HCT116 (cell line): ENCODE measurements at regions not wholly inside any gene's neighbourhood (a gene's known extent, or its start where the extent isn't known, plus 50 kb on each side); places are given as distances from the start of the nearest gene placed in this dataset.

Source experiments
- ATAC-seq: fragments of 200-7000 bp; cut with Tn5 transposase; 2 replicates; pipeline ENCODE4 v1.9.1; 2020; ENCODE audit warnings: mild to moderate bottlenecking, moderate library complexity
- BruUV-seq: library from RNA; stranded (reverse); fragments of 400-500 nt; replicated peaks from 2 replicates; lab custom pipeline; 2021; lab: Mats Ljungman, UMichigan
- CTCF ChIA-PET: fragments of 300-600 bp; sonication (Branson Sonifier 250); formaldehyde crosslinking; loops from one replicate; lab custom pipeline; 2021; ENCODE audit warnings: antibody characterized with exemption; lab: Charles Lee
- POLR2A ChIA-PET: fragments of 300-600, 350-600 bp; sonication (Branson Sonifier 250); formaldehyde crosslinking; loops from one replicate; lab custom pipeline; 2021; ENCODE audit warnings: antibody characterized with exemption; lab: Charles Lee
- RAD21 ChIA-PET, 2 experiments: fragments of 300-600 bp; sonication (Branson Sonifier 250); formaldehyde crosslinking; loops; one replicate each; lab custom pipeline; 2023; ENCODE audit warnings: low total read pairs in 2 of 2; ENCODE audit not compliant: uncharacterized antibody in 2 of 2, unreplicated experiment in 2 of 2, low non-redundant PET in 1 of 2; lab: Charles Lee
- DNase-seq: peaks from one replicate; pipeline ENCODE4 v3.0.0-alpha.2; 2010; ENCODE audit warnings: low read depth, low spot score
- H2AFZ ChIP-seq: fragments of 200-600 bp; shearing (Covaris generic), sonication (generic); 2 replicates; pipeline ENCODE4 v1.6.1; 2017; ENCODE audit warnings: low read depth, mixed run types, mixed read lengths, antibody characterized with exemption, low read length; ENCODE audit not compliant: poor library complexity, severe bottlenecking
- H3K27ac ChIP-seq: 2 replicates; pipeline ENCODE4 v1.5.1; 2012; ENCODE audit warnings: low read depth, low read length
- H3K27me3 ChIP-seq: fragments of 200-600 bp; sonication (generic); 2 replicates; pipeline ENCODE4 v1.6.1; 2016; ENCODE audit warnings: mixed run types, low read length, mixed read lengths; ENCODE audit not compliant: insufficient read depth
- H3K36me3 ChIP-seq, 2 experiments: fragments of 200-500 bp in 1 of 2; fragments of 200-600 bp in 1 of 2; sonication (Bioruptor generic) in 1 of 2; sonication (generic) in 1 of 2; 2 replicates each; pipeline versions ENCODE4 v1.5.1 to v1.6.1; 2014 to 2016; ENCODE audit warnings: low read length in 2 of 2, inconsistent platforms in 1 of 2, mixed read lengths in 1 of 2, mixed run types in 1 of 2; ENCODE audit not compliant: insufficient read depth in 2 of 2, control insufficient read depth in 1 of 2
- H3K4me1 ChIP-seq, 2 experiments: fragments of 200-600 bp in 1 of 2; sonication (generic) in 1 of 2; 2 replicates each; pipeline versions ENCODE4 v1.5.1 to v1.6.1; 2012 to 2017; ENCODE audit warnings: low read length in 2 of 2, inconsistent platforms in 1 of 2, mild to moderate bottlenecking in 1 of 2, mixed read lengths in 1 of 2, mixed run types in 1 of 2, moderate library complexity in 1 of 2; ENCODE audit not compliant: insufficient read depth in 2 of 2, control insufficient read depth in 1 of 2
- H3K4me2 ChIP-seq: fragments of 200-600 bp; sonication (generic); 2 replicates; pipeline ENCODE4 v1.6.1; 2017; ENCODE audit warnings: mixed run types, low read length, mixed read lengths
- H3K4me3 ChIP-seq, 2 experiments: fragments of 200-600 bp in 1 of 2; sonication (generic) in 1 of 2; replicated peaks in 1 of 2; 2 replicates each; pipeline ENCODE4 v1.5.1; 2011 to 2016; ENCODE audit warnings: low read length in 2 of 2, control low read depth in 1 of 2, low read depth in 1 of 2, mild to moderate bottlenecking in 1 of 2, mixed read lengths in 1 of 2, mixed run types in 1 of 2
- H3K79me2 ChIP-seq: fragments of 200-600 bp; sonication (generic); 2 replicates; pipeline ENCODE4 v1.6.1; 2017; ENCODE audit warnings: mild to moderate bottlenecking, mixed run types, low read length, moderate library complexity, mixed read lengths; ENCODE audit not compliant: insufficient read depth
- H3K9ac ChIP-seq: fragments of 200-600 bp; sonication (generic); 2 replicates; pipeline ENCODE4 v1.6.1; 2016; ENCODE audit warnings: low read length, mixed read lengths
- H3K9me2 ChIP-seq: fragments of 200-600 bp; sonication (generic), shearing (Covaris generic); 2 replicates; pipeline ENCODE4 v1.6.1; 2017; ENCODE audit warnings: mixed run types, mild to moderate bottlenecking, moderate library complexity; ENCODE audit not compliant: insufficient read depth
- H3K9me3 ChIP-seq, 2 experiments: fragments of 200-500 bp in 1 of 2; fragments of 200-600 bp in 1 of 2; sonication (Bioruptor generic) in 1 of 2; sonication (generic) in 1 of 2; 2 replicates each; pipeline ENCODE4 v1.6.1; 2014 to 2017; ENCODE audit warnings: low read length in 2 of 2, mixed read lengths in 2 of 2, inconsistent platforms in 1 of 2, low read depth in 1 of 2, mild to moderate bottlenecking in 1 of 2, mixed run types in 1 of 2, moderate library complexity in 1 of 2; ENCODE audit not compliant: control insufficient read depth in 1 of 2, insufficient read depth in 1 of 2
- H4K20me1 ChIP-seq: fragments of 200-600 bp; sonication (generic), shearing (Covaris generic); 2 replicates; pipeline ENCODE4 v1.6.1; 2017; ENCODE audit warnings: mixed run types, mild to moderate bottlenecking, moderate library complexity; ENCODE audit not compliant: insufficient read depth
- CEBPB ChIP-seq: IDR thresholded peaks from 2 replicates; pipeline ENCODE4 v1.6.1; 2012; ENCODE audit warnings: low read depth
- CTCF ChIP-seq, 3 experiments: fragments of 200-600 bp in 1 of 3; sonication (generic) in 1 of 3; IDR thresholded peaks in 2 of 3; conservative IDR thresholded peaks in 1 of 3; 2 replicates each; pipeline ENCODE4 v1.5.1; 2012 to 2017; ENCODE audit warnings: low read depth in 2 of 3, low read length in 2 of 3, antibody characterized with exemption in 1 of 3, borderline replicate concordance in 1 of 3, control low read depth in 1 of 3, mild to moderate bottlenecking in 1 of 3, mixed read lengths in 1 of 3, mixed run types in 1 of 3, moderate library complexity in 1 of 3; ENCODE audit not compliant: insufficient read depth in 1 of 3
- ELF1 ChIP-seq: IDR thresholded peaks from 2 replicates; pipeline ENCODE4 v1.6.1; 2012; ENCODE audit warnings: low read depth, borderline replicate concordance
- FOSL1 ChIP-seq: IDR thresholded peaks from 2 replicates; pipeline ENCODE4 v1.6.1; 2012; ENCODE audit warnings: low read depth
- POLR2AphosphoS5 ChIP-seq: IDR thresholded peaks from 2 replicates; pipeline ENCODE4 v1.6.1; 2011; ENCODE audit warnings: mild to moderate bottlenecking, low read depth, low read length, moderate library complexity
- RAD21 ChIP-seq: IDR thresholded peaks from 2 replicates; pipeline ENCODE4 v1.6.1; 2012; ENCODE audit warnings: low read depth, mild to moderate bottlenecking
- intact Hi-C: fragments of 100-400 bp; cut with micrococcal nuclease; formaldehyde crosslinking; loops from 2 replicates; pipeline ENCODE4 v1.10.0; 2022

DNA sequence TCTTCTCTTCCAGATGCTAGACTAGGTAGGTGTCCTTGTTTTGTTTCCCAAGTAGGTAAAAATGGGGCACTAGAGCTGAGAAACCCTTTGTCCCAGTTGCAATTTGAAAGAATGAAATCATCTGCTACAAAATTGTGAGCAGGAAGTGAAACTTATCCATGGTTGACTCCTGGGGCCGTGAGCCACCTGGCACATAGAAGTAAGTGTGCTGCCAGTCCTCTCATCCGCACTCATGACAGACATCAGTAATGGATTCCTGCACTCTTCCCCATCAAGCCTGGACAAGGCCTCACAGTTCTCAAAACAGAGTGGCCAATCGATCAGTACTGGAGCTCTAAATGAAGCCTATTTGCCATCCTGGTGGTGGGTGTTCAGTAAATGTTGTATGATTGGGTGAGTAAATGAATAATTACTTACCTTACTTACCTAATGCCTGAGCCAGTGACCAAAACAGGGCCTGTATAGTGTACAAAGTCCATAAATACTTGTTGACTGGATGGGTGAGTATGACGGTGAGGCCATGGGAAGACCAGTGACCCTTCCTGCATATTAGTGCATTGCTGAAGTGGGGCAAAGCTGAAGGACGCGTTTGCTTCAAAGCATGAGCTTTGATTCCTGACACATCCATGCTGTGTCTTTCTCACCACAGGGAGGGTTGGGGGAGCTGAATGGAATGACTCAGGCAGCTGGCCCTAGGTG lies 68.9 kb upstream of the HEPHL1 start:
- no TSS peak for BruUV-seq
- H3K4me3 ChIP-seq: no peak overlapping the region
- POLR2A ChIA-PET: no interaction called here
- no peak for DNase-seq
- H3K4me1 ChIP-seq: no peaks in the 10 kb centered on the region
- RAD21 ChIA-PET: no interaction called here
- ATAC-seq: no peak
- no peak overlapping the region for H3K4me2 ChIP-seq
- intact Hi-C loops: no loop called here
- no peaks in the 10 kb centered on the region for H4K20me1 ChIP-seq
- TF ChIP-seq CTCF (IDR thresholded peaks at IDR 0.05 in 2 of 3, conservative IDR thresholded peaks at IDR 0.05 in 1 of 3; ENCODE audit: borderline replicate concordance in 1 of 3, insufficient read depth in 1 of 3, low read depth in 2 of 3, low read length in 2 of 3) (no peak), ELF1 (no peak)
- TF ChIP-seq, all 23 proteins: peak for 0
- Histone ChIP-seq H3K79me2 (no peaks in the 10 kb centered on the region), H3K36me3 (no peaks in the 10 kb centered on the region), H3K9ac (no peak overlapping the region), H3K9me2 (no peaks in the 10 kb centered on the region), H3K27ac (no peak overlapping the region), H2AFZ (no peak overlapping the region), H3K27me3 (no peaks in the 10 kb centered on the region), H3K9me3 (no peaks in the 10 kb centered on the region)
- CTCF ChIA-PET: no interaction called here

DNA sequence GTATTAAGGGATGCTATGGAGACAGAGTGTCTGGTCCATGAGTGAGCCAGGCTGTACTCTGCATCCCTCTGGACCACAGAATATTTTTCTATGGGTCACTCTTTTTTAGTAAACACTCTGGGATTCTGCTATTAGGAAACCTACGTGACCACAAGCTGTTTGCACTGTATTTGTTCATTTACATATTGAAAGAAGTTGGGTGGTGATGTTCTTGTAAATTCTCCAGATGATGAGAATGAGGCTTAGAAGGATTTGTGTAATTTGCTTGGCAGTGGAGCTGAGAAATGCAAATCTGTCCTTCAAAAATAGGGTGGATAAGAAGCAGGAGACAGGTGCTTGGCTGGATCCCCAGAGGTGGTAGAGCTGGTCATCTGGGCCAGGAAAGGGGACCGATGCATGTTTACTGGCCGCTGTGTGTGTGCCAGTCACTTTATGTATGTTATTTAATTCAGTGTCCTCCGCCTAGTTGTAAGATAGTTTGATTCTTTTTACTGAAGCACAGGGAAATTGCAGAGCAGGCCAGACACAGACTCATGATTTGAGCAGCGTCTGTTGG lies 63.7 kb upstream of the HEPHL1 start:
- POLR2A ChIA-PET: no interaction called here
- no TSS peak for BruUV-seq
- CTCF ChIA-PET: no interaction called here

More for the DNA sequence above, 63.7 kb upstream of the HEPHL1 start:
- ATAC-seq (no peak), DNase-seq (no peak)
- no peaks in the 10 kb centered on the region for H3K9me3 ChIP-seq
- H3K27ac ChIP-seq: no peak overlapping the region
- no peaks in the 10 kb centered on the region for H4K20me1 ChIP-seq
- no peak overlapping the region for H3K4me3 ChIP-seq
- TF ChIP-seq FOSL1 (no peak), CEBPB (no peak), POLR2AphosphoS5 (no peak), RAD21 (no peak)
- RAD21 ChIA-PET: no interaction called here
- no peaks in the 10 kb centered on the region for H3K4me1 ChIP-seq
- H3K36me3 ChIP-seq: no peaks in the 10 kb centered on the region
- H3K4me2 ChIP-seq: no peak overlapping the region
- H3K27me3 ChIP-seq: 0 out of 2 replicates have a peak, but pooled peaks cover 5% of the 10 kb centered on the region
- H3K79me2 ChIP-seq: no peaks in the 10 kb centered on the region
- no peaks in the 10 kb centered on the region for H3K9me2 ChIP-seq
- H2AFZ ChIP-seq: no peak overlapping the region
- intact Hi-C loops: no loop called here
- H3K9ac ChIP-seq: no peak overlapping the region
